Cardiac muscle cell (in vitro differentiated cells and primary cell): ENCODE measurements at regions not wholly inside any gene's neighbourhood (a gene's known extent, or its start where the extent isn't known, plus 50 kb on each side); places are given as distances from the start of the nearest gene placed in this dataset.

ENCODE experiments used
- DNase-seq, 2 donors: peaks; one replicate each; pipeline versions ENCODE4 v3.0.0 to v3.0.0-alpha.2; 2010 to 2017; ENCODE audit warnings: low read depth in 1 of 2, low spot score in 1 of 2
- H3K27ac ChIP-seq: fragments of 200-600 bp; sonication (generic); 2 replicates; pipeline ENCODE4 v1.5.1; 2016
- H3K27me3 ChIP-seq: fragments of 200-600 bp; sonication (generic); 2 replicates; pipeline ENCODE4 v1.6.0; 2016; ENCODE audit warnings: control low read depth
- H3K36me3 ChIP-seq: fragments of 200-600 bp; sonication (generic); 2 replicates; pipeline ENCODE4 v1.5.1; 2016; ENCODE audit warnings: control low read depth
- H3K4me1 ChIP-seq: fragments of 200-600 bp; sonication (generic); 2 replicates; pipeline ENCODE4 v1.8.1; 2017; ENCODE audit warnings: low read depth, mild to moderate bottlenecking, mixed run types
- H3K4me3 ChIP-seq: fragments of 200-600 bp; sonication (generic); 2 replicates; pipeline ENCODE4 v1.5.1; 2016; ENCODE audit warnings: mild to moderate bottlenecking
- H3K9me3 ChIP-seq: fragments of 200-600 bp; sonication (generic); 2 replicates; pipeline ENCODE4 v1.5.1; 2017; ENCODE audit warnings: low read depth, mild to moderate bottlenecking, control low read depth
- TF ChIP-seq, protein P1 (sequence below): IDR thresholded peaks from 2 replicates; pipeline ENCODE4 v1.5.1; 2012; ENCODE audit warnings: low read depth, mild to moderate bottlenecking, low read length

DNA sequence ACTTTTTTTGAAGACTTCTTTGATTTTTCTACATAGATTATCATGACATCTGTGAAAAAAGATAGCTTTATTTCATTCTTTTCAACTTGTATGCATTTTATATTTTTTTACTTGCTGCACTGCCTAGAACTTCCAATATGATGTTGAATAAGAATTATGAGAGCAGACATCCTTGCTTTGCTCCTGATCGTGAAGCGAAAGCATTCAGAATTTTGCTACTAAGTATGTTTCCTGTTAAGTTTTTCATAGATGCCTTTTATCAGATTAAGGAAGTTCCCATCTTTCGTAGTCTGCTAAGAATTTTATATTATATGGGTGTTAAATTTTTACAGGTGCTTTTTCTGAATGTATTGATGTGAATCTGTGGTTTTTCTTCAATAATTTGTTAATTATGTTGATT is 163.4 kb upstream of the GADL1 start:
- no peak overlapping the region for H3K27ac ChIP-seq
- DNase-seq, result no peak
- TF ChIP-seq, protein P1, sequence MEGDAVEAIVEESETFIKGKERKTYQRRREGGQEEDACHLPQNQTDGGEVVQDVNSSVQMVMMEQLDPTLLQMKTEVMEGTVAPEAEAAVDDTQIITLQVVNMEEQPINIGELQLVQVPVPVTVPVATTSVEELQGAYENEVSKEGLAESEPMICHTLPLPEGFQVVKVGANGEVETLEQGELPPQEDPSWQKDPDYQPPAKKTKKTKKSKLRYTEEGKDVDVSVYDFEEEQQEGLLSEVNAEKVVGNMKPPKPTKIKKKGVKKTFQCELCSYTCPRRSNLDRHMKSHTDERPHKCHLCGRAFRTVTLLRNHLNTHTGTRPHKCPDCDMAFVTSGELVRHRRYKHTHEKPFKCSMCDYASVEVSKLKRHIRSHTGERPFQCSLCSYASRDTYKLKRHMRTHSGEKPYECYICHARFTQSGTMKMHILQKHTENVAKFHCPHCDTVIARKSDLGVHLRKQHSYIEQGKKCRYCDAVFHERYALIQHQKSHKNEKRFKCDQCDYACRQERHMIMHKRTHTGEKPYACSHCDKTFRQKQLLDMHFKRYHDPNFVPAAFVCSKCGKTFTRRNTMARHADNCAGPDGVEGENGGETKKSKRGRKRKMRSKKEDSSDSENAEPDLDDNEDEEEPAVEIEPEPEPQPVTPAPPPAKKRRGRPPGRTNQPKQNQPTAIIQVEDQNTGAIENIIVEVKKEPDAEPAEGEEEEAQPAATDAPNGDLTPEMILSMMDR, result no peak

DNA sequence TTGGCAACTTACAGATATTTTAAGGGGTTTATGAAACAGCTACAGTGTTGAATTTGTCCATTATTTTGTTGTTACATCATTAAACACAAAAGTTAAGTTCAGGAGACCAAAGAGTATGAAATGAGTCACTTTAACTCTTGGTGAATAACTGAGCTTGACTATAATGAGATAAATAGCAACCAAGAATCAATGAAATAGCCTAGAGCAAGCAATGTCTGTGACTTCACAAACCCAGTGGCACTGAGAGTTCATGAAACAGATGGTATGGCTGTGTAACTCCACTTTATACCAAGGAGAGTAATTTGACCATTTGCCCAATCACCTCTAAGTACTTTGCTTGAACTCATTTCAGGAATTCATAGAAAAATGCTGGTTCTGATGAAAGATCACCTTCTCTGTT is 169.6 kb upstream of the GADL1 start:
- Histone ChIP-seq H3K36me3 (no peaks in the 10 kb centered on the region), H3K4me3 (no peak overlapping the region), H3K27me3 (no peaks in the 10 kb centered on the region), H3K9me3 (no peaks in the 10 kb centered on the region), H3K27ac (no peak overlapping the region), H3K4me1 (no peaks in the 10 kb centered on the region)
- DNase-seq, result no peak
- TF ChIP-seq, protein P1, result no peak

More for the DNA sequence above, 163.4 kb upstream of the GADL1 start:
- Histone ChIP-seq H3K4me1 (no peaks in the 10 kb centered on the region), H3K27me3 (no peaks in the 10 kb centered on the region), H3K4me3 (no peak overlapping the region), H3K36me3 (no peaks in the 10 kb centered on the region), H3K9me3 (no peaks in the 10 kb centered on the region)

DNA sequence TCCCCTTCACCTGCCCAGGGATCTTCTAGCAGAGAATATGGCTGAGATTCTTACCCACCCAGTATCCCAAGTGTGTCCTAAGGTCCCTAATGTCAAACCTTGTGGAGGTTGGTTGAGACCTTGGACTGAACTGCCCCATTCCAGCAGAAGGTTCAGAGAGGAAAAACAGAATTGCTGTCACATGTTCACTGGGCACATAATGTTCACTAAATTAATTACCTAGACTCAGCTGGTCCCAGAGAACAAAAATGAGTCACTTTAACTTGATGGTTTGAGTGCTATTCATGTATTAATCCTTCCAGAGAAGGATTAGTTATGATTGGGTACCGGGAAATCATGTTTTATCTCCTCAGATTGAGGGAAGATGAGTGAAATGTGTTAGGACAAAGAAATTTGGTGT is 171.3 kb upstream of the GADL1 start:
- no peaks in the 10 kb centered on the region for H3K36me3 ChIP-seq
- H3K27me3 ChIP-seq, result no peaks in the 10 kb centered on the region
- H3K4me1 ChIP-seq, result no peaks in the 10 kb centered on the region
- no peak overlapping the region for H3K4me3 ChIP-seq
- no peak for DNase-seq
- TF ChIP-seq, protein P1, result no peak
- H3K27ac ChIP-seq, result no peak overlapping the region
- no peaks in the 10 kb centered on the region for H3K9me3 ChIP-seq

DNA sequence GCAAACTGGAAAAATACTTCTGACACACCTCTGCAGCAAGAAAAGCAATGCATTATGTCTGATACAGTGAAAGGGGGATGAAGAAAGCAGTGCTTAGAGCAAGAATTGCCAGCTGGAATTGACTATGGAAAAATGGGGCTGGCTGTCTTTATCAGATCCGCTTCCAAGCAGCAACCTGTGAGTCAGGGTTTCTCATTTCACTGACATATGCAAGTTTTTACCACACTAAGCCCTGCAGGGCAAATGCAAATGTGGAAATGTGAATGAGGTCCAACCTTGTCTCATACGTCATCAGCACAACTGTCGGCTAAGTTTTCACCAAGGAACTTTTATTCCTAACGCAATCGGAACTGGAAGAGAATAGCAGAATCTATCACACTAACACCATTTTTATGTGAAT is 172.5 kb upstream of the GADL1 start:
- Histone ChIP-seq H3K27me3 (no peaks in the 10 kb centered on the region), H3K9me3 (no peaks in the 10 kb centered on the region), H3K27ac (no peak overlapping the region), H3K36me3 (no peaks in the 10 kb centered on the region), H3K4me3 (no peak overlapping the region), H3K4me1 (no peaks in the 10 kb centered on the region)
- TF ChIP-seq, protein P1, result no peak
- peak in 1 of 2 donors; percentile 91 for DNase-seq

DNA sequence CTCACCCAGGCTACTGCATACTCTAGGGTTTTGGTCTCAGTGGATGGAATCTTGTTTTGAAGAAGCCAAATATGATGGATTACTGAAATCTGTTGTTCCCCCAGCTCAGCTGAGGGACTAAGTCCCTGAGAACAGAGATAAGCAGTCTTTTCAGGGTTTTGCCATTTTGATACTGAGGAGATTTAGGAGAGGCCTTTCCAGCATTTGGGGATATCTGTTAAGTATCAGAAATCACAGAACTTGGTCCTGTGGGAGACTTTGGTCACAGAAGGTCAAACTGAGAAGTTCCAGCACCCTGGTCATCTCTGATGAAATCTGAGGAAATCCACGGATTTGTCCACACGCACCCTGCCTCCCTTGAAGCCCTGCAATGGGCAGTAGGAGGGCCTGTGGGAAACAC is 181.0 kb upstream of the GADL1 start:
- DNase-seq, result no peak
- Histone ChIP-seq H3K9me3 (no peaks in the 10 kb centered on the region), H3K4me3 (no peak overlapping the region), H3K27me3 (no peaks in the 10 kb centered on the region), H3K4me1 (no peaks in the 10 kb centered on the region), H3K27ac (no peak overlapping the region), H3K36me3 (no peaks in the 10 kb centered on the region)
- TF ChIP-seq, protein P1, result no peak

DNA sequence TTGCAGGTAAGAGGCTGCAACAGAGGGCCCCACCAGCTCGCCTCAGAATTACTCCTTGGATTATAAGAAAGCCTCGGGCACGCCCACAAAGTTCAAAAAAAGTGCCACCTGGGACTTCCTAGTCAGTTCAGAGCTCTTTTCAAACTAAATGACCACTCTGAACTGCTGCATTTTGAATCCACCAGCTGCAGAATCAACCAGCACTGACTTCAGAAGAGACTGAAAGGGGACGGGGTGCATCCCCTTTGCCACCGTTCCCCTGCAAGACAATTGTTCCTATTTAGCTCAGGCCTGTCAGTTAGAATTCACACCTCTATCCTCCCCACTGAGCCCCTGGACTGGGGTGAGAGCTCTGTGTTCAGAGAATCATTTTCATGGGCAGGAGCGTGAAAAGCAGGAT is 181.4 kb upstream of the GADL1 start:
- H3K36me3 ChIP-seq, result no peaks in the 10 kb centered on the region
- no peak for DNase-seq
- no peaks in the 10 kb centered on the region for H3K27me3 ChIP-seq
- no peaks in the 10 kb centered on the region for H3K9me3 ChIP-seq
- TF ChIP-seq, protein P1, result no peak
- no peaks in the 10 kb centered on the region for H3K4me1 ChIP-seq
- H3K27ac ChIP-seq, result no peak overlapping the region
- H3K4me3 ChIP-seq, result no peak overlapping the region
